HuH-7.5 (cell line): ENCODE measurements at regions not wholly inside any gene's neighbourhood (a gene's known extent, or its start where the extent isn't known, plus 50 kb on each side); places are given as distances from the start of the nearest gene placed in this dataset.
"Not testable (repeated sequence)": the region's sequence is repeated elsewhere in the genome, so short reads cannot be mapped to it uniquely, and the experiment has no call there.

Experiments used
- DNase-seq: peaks from one replicate; pipeline ENCODE4 v3.0.0; 2011; ENCODE audit warnings: low spot score

DNA sequence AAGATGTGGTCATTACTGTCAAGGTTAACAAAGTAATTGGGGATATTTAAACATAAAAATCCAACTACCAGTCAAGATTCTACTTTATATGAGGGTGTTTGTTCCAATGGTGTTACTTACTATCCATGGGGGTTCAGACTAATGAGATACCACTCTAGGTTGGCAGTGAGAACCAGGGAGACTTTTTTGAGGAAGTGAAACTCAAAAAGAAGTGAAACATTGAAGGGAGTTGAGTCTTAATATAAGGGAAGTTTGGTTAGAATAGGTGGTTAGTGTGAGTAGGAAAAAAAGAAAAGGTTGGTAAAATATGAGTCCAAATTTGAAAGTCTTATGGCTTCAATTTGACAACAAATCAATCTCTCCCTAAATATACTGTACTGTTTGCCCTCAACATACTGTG, 123.6 kb upstream of the ANK3 start:
- DNase-seq = no peak

DNA sequence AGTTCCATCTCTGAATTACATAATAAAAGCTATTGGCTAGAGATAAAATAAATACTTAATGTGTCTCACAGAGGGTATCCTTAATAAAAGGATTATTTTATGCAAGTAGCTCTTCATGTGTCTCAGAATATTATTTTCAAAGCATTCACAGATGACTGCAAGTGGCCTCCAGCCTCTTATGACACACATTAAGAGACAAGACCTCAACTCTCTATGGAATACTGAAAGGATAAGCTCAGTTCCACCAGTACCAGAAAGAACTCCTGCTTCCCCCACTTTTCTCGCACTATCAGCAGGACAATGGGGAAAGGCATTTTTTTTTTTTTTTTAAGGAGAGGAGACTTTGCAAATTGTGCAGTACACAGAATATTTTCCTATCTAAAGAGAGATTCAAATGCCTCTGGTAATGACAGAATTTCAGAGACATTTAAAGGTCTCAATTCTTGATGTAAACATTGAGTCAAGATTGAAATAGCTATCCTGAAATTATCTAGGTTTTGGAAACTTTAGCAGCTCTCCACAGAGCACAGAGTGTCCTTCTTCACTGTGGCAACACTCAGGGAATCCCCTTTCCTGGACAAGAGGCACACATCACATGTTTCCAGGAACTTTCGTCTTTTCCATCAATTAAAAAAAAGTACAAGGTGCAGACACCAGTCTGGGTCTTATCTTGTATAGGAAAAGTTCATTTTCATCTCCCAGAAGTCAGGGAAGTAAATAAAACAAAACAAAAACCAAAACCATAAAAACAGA, 122.0 kb upstream of the ANK3 start:
- DNase-seq = no peak

DNA sequence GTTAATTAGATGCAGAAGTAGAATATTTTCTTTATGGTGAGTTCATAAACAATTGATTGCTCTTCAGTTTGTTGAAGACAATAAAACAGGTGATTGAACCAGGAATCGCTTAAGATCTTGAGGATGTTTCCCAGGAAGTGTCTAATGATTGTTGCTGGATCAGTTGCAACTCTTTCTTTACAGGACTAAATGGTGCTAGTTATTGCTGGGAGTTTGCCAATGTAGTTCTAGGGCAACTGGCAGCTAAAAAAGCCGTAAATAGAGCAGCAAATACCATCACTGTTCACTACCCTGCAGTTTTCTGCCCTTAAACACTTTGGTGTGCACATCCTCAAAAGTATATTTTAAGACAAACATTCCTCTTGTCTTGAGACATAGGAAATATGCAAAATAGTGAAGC, 119.2 kb upstream of the ANK3 start:
- no peak for DNase-seq

GRCh38 chr10:60508037-60508436, 118.4 kb upstream of the ANK3 start:
- no peak for DNase-seq

GRCh38 chr10:60502621-60503020, 112.9 kb upstream of the ANK3 start:
- DNase-seq = no peak

DNA sequence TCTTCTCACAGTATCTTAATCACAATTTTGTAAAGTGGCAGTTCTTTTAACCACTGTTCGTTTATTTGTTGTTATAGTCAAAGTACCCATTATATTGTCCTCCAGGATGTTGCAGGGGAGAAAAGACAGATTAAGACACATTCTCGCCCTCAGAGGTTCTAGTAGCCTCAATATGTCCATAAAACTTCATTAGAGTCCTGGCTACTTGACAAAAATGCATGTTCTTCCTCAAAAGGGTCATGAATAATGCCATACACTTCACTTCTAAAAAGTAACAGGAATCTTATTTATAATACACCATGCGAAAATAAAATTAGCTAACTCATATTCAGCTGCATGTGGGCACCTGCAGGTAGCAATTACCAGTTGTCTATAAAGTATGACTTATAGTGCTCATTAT, 109.3 kb upstream of the ANK3 start:
- no peak for DNase-seq

DNA sequence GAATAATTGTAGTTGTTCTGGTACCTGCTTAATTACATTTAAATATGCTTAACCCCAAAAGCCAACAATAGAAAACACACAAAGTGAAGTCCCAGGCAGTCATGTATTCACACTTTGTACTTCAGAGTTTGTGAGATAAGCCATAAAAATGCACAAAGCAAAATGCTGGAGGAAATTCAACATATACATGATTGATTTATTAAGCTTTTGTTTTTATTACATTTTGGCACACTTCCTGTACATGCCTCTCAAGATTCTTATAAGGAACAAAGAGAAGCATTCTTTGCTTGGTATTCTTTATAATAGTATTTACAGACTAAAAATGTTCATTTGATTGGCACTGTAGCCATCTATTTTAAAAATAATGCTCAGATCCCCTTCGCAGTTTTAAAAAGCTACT, 107.7 kb upstream of the ANK3 start:
- DNase-seq = no peak

DNA sequence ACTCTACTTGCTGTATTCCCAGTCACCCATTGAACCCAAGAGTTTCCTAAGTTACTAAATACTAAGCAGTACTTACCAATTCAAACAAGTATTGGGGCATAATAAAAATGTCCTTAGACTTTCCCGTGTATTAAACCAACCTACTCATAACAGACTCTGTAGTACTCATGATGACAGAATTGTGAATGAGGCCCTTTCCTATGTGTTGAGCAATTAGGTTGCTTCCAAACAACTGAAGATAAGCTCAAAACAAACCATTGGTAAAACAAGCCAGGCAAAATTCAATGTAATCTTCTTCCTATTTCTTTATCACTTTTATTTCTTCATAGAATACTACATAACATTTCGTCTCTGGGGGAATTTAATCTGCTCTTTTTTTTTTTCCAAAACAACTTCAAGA, 106.5 kb upstream of the ANK3 start:
- DNase-seq = no peak

DNA sequence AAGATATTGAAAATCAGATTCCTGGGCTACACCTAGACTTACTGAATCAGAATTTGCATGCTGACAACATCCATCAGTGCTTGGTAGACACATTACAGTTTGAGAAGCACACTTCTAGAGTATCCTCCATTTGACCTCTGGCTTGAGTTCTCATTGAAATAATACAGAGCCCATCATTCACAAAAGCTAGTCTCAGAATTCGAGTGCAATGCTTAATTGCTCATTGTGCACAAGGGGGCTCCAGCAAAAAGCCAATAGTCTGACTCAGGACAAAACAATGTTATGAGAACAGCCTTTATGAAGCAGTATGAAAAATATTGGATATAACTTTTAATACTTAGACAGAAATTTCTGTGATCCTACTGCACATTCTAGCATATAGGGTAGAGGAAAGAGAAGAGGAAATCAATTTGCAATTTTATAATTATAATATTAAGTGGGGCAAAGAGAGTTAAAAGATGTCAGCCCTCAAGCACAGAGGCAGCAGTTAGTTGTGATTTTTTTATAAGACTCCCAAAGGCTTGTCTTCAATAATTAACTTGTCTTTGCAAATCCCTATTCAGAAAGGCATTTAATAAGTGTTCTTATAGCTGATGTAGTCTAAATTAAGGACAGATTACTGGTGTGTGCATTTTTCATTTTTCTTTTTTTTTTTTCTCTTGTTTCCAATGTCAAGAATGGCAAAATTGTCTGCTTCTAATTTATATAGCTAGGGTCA, 105.8 kb upstream of the ANK3 start:
- DNase-seq = no peak

GRCh38 chr10:60494774-60495173, 105.1 kb upstream of the ANK3 start:
- no peak for DNase-seq

DNA sequence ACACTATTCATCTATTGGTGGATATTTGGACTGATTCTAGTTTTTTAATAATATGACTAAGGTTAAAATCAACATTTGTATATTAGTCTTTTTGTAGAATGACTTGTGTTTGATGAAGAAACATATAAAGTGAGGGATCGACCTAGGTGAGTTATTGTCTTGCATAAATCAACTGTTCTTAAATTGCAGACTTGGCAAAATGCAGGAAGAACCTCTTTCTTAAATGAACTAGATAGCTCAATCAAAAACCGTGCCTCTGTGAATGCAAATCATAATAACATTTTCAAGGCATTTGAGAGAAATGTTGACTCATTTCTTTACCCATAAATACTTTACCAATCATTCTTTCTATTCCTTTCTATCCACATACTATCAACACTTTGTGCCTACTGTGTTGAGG, 101.5 kb upstream of the ANK3 start:
- no peak for DNase-seq

DNA sequence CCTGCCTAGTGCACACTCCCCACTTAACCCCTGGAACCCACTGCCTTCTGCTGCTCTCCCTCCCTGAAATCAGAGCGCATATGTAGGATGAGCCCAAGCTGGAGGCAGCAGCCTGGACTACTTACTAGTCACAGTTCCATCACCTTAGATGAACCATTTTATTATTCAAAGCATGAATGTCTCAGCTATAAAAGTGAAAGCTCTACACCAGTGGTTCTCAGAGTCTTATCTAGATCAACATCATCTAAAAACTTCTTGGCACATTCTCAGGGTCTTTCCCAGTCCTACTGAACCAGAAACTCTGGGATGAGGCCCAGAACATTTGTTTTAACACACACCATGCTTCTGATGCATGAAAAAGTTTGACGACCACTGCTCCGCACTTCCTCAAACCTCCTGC, 100.3 kb upstream of the ANK3 start:
- no peak for DNase-seq

DNA sequence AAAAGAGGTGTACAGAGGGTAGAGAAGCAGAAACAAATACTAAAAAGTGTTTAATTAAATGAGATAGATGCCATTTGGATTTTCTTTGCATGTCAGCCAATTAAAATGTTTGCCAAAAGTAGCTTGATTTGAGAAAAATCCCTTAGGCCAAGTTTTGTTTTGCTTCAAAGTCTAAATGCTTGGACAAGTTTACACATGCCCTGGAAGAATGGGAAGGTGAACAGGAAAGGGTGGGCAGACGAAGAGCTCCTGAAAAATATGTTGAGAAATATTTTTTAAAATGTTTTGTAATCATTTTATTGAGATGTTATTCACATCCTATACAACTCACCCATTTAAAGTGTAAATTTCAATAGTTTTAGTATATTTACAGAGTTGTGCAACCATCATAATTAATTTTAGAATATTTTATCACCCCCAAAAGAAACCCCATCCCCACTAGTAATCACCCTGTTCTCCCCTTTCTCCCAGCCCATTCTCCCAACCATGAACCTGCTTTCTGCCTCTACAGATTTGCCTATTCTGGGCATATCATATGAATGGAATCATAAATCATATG, 98.5 kb upstream of the ANK3 start:
- DNase-seq = no peak

DNA sequence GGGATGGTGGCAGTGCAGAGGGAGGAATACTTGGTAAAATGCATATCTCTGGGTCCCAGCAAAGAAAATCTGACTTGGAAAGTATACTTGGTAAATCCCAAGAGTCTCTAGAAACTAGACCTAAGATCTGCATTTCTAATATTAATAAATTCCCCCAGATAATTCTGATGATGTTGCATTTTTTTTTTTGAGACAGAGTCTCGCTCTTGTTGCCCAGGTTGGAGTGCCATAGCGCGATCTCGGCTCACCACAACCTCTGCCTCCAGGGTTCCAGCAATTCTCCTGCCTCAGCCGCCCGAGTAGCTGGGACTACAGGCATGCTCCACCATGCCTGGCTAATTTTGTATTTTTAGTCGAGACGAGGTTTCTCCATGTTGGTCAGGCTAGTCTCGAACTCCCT, 97.9 kb upstream of the ANK3 start:
- no peak for DNase-seq

DNA sequence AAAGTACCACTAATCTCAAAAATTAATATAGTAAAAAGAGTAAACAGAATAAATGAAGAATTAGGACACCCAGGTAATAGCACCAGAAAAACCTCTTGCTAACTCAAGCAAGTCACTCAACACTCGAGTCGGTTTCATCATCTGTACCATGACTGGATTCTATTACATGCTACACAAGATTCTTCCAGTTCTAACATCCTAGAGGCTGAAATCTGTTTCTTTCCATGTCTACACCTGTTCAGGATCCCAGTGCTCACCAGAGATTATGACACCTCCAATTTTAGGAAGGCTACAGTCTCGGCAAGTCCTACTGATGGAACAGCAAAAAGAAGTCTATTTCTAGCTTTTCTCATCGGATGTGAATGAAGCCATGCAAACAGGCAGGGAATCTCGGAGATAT, 95.3 kb upstream of the ANK3 start:
- no peak for DNase-seq

GRCh38 chr10:60480865-60481563, 91.3 kb upstream of the ANK3 start:
- DNase-seq = no peak

DNA sequence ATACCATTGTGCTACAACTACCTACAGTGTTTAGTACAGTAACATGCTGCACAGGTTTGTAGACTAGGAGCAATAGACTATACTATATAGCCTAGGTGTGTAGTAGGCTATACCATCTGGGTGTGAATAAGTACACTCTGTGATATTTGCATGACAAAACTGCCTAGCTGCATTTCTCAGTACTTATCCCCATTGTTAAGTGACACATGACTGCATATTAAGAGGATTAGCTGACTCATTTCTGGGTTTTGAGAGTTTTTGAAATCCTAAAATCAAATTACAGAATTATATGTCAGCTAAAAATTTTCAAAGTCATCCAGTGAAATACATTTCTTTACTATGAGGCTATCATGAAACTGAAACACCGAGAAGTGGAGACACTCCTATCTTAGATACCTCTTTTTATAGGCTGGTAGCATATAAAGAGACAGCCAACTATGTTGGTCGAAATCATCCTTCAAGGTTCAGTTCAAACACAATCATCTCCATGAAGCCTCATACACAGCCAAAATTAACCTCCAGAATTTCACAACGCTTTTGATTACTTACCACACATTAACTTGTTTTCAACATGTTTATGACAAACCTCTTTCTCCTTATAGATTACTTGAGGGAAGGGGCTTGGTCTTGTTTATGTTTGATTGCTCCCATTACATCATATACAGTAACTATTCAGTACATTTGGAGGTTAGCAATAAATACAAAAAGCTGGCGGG, 89.8 kb upstream of the ANK3 start:
- no peak for DNase-seq

GRCh38 chr10:60476451-60476850, 86.8 kb upstream of the ANK3 start:
- no peak for DNase-seq

GRCh38 chr10:60473557-60473956, 83.9 kb upstream of the ANK3 start:
- DNase-seq = peak; percentile 5

GRCh38 chr10:60470091-60470490, 80.4 kb upstream of the ANK3 start:
- no peak for DNase-seq

DNA sequence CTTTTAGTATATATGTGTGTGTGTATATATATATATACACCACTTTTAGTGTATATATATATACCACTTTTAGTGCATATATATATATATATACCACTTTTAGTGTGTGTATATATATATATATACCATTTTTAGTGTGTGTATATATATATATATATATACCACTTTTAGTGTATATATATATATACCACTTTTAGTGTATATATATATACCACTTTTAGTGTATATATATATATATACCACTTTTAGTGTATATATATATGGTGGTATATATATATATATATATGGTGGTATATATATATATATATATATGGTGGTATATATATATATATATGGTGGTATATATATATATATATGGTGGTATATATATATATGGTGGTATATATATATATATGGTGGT, 79.5 kb upstream of the ANK3 start:
- not testable (repeated sequence) for DNase-seq

- DNase-seq = no peak
These were observed 77.5 kb upstream of the ANK3 start for GRCh38 chr10:60467202-60467546.
